ENCODE measurements at regions not wholly inside any gene's neighbourhood (a gene's known extent, or its start where the extent isn't known, plus 50 kb on each side); places are given as distances from the start of the nearest gene placed in this dataset.

- Histone ChIP-seq H3K4me1 (ENCODE audit: control insufficient read depth in 2 of 3, insufficient read depth in 2 of 3, low read depth in 1 of 3, low read length in 3 of 3) (peaks cover 0 to 3% (median 0%) of the 10 kb centered on the region in 3 donors), H3K4me3 (ENCODE audit: low read length in 3 of 3) (no peak overlapping the region), H3K9me3 (ENCODE audit: control insufficient read depth in 2 of 3, insufficient read depth in 1 of 3, low read length in 3 of 3) (no peaks in the 10 kb centered on the region), H3K36me3 (ENCODE audit: control insufficient read depth in 2 of 3, insufficient read depth in 3 of 3, low read length in 3 of 3) (no peaks in the 10 kb centered on the region), H3K9ac (ENCODE audit: low read length in 3 of 3) (no peak overlapping the region), H3K27me3 (ENCODE audit: control insufficient read depth, insufficient read depth, low read length) (no peaks in the 10 kb centered on the region), H3K27ac (ENCODE audit: low read depth in 2 of 2, low read length in 2 of 2) (no peak overlapping the region)
- no peak for FAIRE-seq
- TF ChIP-seq CTCF (IDR thresholded peaks at IDR 0.05; ENCODE audit: borderline replicate concordance, extremely low read depth, insufficient read depth), result no peak
- intact Hi-C loops (cut with DNase I), result no loop called here
- DNase-seq, result peak in 2 of 5 donors; percentile 37 to 39
Measured at GRCh38 chr18:42275949-42276730, 321.1 kb downstream of the PIK3C3 start.

DNA sequence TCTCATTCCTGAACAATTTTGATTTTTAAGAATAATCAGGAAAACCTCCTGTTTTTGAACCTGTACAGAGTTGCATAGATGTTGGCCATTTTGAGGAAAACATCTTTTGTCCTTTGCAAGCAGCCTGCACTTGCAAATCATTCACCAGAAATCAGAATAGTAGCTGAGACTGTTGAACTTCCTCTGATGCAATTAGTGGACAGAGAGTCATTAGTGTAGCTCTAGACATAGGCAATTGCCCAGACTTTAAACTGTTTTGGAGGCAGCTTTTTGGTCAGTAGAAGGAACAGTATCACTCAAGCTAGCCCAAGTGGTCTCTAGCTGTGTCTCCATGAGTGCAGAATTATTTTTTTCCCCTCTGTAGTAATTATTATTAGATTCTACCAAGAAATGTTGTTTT, 326.1 kb downstream of the PIK3C3 start:
- Histone ChIP-seq H3K9me3 (ENCODE audit: control insufficient read depth in 2 of 3, insufficient read depth in 1 of 3, low read length in 3 of 3) (no peaks in the 10 kb centered on the region), H3K4me3 (ENCODE audit: low read length in 3 of 3) (no peak overlapping the region), H3K4me1 (ENCODE audit: control insufficient read depth in 2 of 3, insufficient read depth in 2 of 3, low read depth in 1 of 3, low read length in 3 of 3) (no peaks in the 10 kb centered on the region), H3K27me3 (ENCODE audit: control insufficient read depth, insufficient read depth, low read length) (no peaks in the 10 kb centered on the region), H3K36me3 (ENCODE audit: control insufficient read depth in 2 of 3, insufficient read depth in 3 of 3, low read length in 3 of 3) (no peaks in the 10 kb centered on the region), H3K27ac (ENCODE audit: low read depth in 2 of 2, low read length in 2 of 2) (no peak overlapping the region), H3K9ac (ENCODE audit: low read length in 3 of 3) (no peak overlapping the region)
- DNase-seq (peak in 1 of 5 donors; percentile 43), FAIRE-seq (no peak)
- intact Hi-C loops (cut with DNase I), result no loop called here
- TF ChIP-seq CTCF (IDR thresholded peaks at IDR 0.05; ENCODE audit: borderline replicate concordance, extremely low read depth, insufficient read depth), result no peak

GRCh38 chr18:42281851-42282250, 326.8 kb downstream of the PIK3C3 start:
- Histone ChIP-seq H3K27me3 (ENCODE audit: control insufficient read depth, insufficient read depth, low read length) (no peaks in the 10 kb centered on the region), H3K36me3 (ENCODE audit: control insufficient read depth in 2 of 3, insufficient read depth in 3 of 3, low read length in 3 of 3) (no peaks in the 10 kb centered on the region), H3K9ac (ENCODE audit: low read length in 3 of 3) (no peak overlapping the region), H3K4me1 (ENCODE audit: control insufficient read depth in 2 of 3, insufficient read depth in 2 of 3, low read depth in 1 of 3, low read length in 3 of 3) (no peaks in the 10 kb centered on the region), H3K9me3 (ENCODE audit: control insufficient read depth in 2 of 3, insufficient read depth in 1 of 3, low read length in 3 of 3) (no peaks in the 10 kb centered on the region), H3K4me3 (ENCODE audit: low read length in 3 of 3) (no peak overlapping the region), H3K27ac (ENCODE audit: low read depth in 2 of 2, low read length in 2 of 2) (no peak overlapping the region)
- TF ChIP-seq CTCF (IDR thresholded peaks at IDR 0.05; ENCODE audit: borderline replicate concordance, extremely low read depth, insufficient read depth), result no peak
- no peak for FAIRE-seq
- intact Hi-C loops (cut with DNase I), result no loop called here
- no peak for DNase-seq
